Esophagus muscularis mucosa (tissue), 4 donors: ENCODE measurements at regions not wholly inside any gene's neighbourhood (a gene's known extent, or its start where the extent isn't known, plus 50 kb on each side); places are given as distances from the start of the nearest gene placed in this dataset.

Source experiments
- DNase-seq: peaks from one replicate; pipeline ENCODE4 v3.0.0-alpha.2; 2017; ENCODE audit errors: extremely low spot score
- H3K27ac ChIP-seq, 4 donors: fragments of 200-600 bp; sonication (generic); replicated peaks in 1 of 4; 1 replicate in 3 of 4; 2 replicates in 1 of 4; pipeline ENCODE4 v1.5.1; 2016 to 2019; ENCODE audit warnings: mild to moderate bottlenecking in 1 of 4
- H3K27me3 ChIP-seq, 4 donors: fragments of 200-600 bp; sonication (generic); one replicate each; pipeline versions ENCODE4 v1.5.1 to v1.6.0; 2016 to 2019
- H3K36me3 ChIP-seq, 4 donors: fragments of 200-600 bp; sonication (generic); one replicate each; pipeline ENCODE4 v1.5.1; 2016 to 2019
- H3K4me1 ChIP-seq, 4 donors: fragments of 200-600 bp; sonication (generic); one replicate each; pipeline ENCODE4 v1.5.1; 2016 to 2019
- H3K4me3 ChIP-seq, 4 donors: fragments of 200-600 bp; sonication (generic); 1 replicate in 2 of 4; 2 replicates in 2 of 4; pipeline ENCODE4 v1.5.1; 2016 to 2019; ENCODE audit warnings: mild to moderate bottlenecking in 4 of 4, moderate library complexity in 1 of 4
- H3K9me3 ChIP-seq, 4 donors: fragments of 200-600 bp; sonication (generic); 1 replicate in 3 of 4; 2 replicates in 1 of 4; pipeline ENCODE4 v1.5.1; 2016 to 2019
- EP300 ChIP-seq: sonication (generic); formaldehyde crosslinking; IDR thresholded peaks from one replicate; pipeline ENCODE4 v1.6.1; 2017; ENCODE audit warnings: antibody characterized with exemption
- POLR2A ChIP-seq: fragments of 450-650 bp; IDR thresholded peaks from one replicate; pipeline ENCODE4 v1.6.1; 2017; ENCODE audit warnings: antibody characterized with exemption, moderate library complexity, mild to moderate bottlenecking, low read depth
- POLR2AphosphoS5 ChIP-seq, 2 donors: sonication (generic); formaldehyde crosslinking; IDR thresholded peaks; one replicate each; pipeline ENCODE4 v1.6.1; 2017; ENCODE audit warnings: antibody characterized with exemption in 2 of 2
- intact Hi-C: fragments of 100-400 bp; cut with DNase I; formaldehyde crosslinking; loops from one replicate; pipeline ENCODE4 v1.15.1; 2023
- TF ChIP-seq, protein P1 (sequence below), 3 experiments: fragments of 200-600 bp in 2 of 3; fragments of 450-650 bp in 1 of 3; sonication (generic) in 2 of 3; IDR thresholded peaks; one replicate each; pipeline ENCODE4 v1.5.1; 2017 to 2019; ENCODE audit warnings: antibody characterized with exemption in 3 of 3, mild to moderate bottlenecking in 2 of 3, moderate library complexity in 1 of 3

DNA sequence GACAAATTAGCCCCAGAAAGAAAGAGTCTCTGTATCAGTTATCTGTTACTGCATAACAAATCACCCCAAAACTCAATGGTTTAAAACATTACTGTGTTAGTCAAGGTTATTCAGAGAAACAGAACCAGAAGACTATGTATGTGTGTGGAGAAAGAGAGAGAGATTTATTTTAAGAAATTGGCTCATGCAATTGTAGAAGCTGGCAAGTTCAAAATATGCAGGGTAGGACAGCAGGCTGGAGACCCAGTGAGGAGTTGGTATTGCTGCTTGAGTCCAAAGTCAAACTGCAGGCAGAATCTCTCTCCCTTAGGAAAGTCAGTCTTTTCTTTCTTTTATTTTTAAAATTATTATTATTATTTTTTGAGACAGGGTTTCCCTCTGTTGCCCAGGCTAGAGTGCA, 50.2 kb upstream of the TNR start:
- TF ChIP-seq POLR2A: no peak
- TF ChIP-seq, protein P1, sequence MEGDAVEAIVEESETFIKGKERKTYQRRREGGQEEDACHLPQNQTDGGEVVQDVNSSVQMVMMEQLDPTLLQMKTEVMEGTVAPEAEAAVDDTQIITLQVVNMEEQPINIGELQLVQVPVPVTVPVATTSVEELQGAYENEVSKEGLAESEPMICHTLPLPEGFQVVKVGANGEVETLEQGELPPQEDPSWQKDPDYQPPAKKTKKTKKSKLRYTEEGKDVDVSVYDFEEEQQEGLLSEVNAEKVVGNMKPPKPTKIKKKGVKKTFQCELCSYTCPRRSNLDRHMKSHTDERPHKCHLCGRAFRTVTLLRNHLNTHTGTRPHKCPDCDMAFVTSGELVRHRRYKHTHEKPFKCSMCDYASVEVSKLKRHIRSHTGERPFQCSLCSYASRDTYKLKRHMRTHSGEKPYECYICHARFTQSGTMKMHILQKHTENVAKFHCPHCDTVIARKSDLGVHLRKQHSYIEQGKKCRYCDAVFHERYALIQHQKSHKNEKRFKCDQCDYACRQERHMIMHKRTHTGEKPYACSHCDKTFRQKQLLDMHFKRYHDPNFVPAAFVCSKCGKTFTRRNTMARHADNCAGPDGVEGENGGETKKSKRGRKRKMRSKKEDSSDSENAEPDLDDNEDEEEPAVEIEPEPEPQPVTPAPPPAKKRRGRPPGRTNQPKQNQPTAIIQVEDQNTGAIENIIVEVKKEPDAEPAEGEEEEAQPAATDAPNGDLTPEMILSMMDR (IDR thresholded peaks at IDR 0.05): no peak
- no peak for TF ChIP-seq POLR2AphosphoS5 (IDR thresholded peaks at IDR 0.05)
- TF ChIP-seq EP300: no peak
- Histone ChIP-seq H3K36me3 (no peaks in the 10 kb centered on the region), H3K9me3 (no peaks in the 10 kb centered on the region), H3K27ac (no peak overlapping the region), H3K4me3 (no peak overlapping the region), H3K4me1 (peaks cover 0 to 3% (median 0%) of the 10 kb centered on the region in 4 donors), H3K27me3 (no peaks in the 10 kb centered on the region)
- DNase-seq: no peak
- intact Hi-C loops: no loop called here
